Neutrophil (primary cell): ENCODE measurements at regions not wholly inside any gene's neighbourhood (a gene's known extent, or its start where the extent isn't known, plus 50 kb on each side); places are given as distances from the start of the nearest gene placed in this dataset.

Source experiments
- H3K27ac ChIP-seq: fragments of 200-600 bp; sonication (generic); 2 replicates; pipeline ENCODE4 v1.5.1; 2016; ENCODE audit warnings: mild to moderate bottlenecking, moderate library complexity
- H3K27me3 ChIP-seq: fragments of 200-600 bp; sonication (generic); 2 replicates; pipeline ENCODE4 v1.6.0; 2016; ENCODE audit warnings: mild to moderate bottlenecking
- H3K36me3 ChIP-seq: fragments of 200-600 bp; sonication (generic); 2 replicates; pipeline ENCODE4 v1.5.1; 2017
- H3K4me1 ChIP-seq, 2 experiments: fragments of 200-600 bp in 1 of 2; sonication (generic) in 1 of 2; 1 replicate in 1 of 2; 2 replicates in 1 of 2; pipeline versions ENCODE4 v1.5.1 to v1.6.1; 2013 to 2016; ENCODE audit warnings: low read depth in 1 of 2, low read length in 1 of 2, mild to moderate bottlenecking in 1 of 2, moderate library complexity in 1 of 2; ENCODE audit not compliant: control insufficient read depth in 1 of 2, insufficient read depth in 1 of 2
- H3K4me3 ChIP-seq, 2 experiments: fragments of 200-600 bp in 1 of 2; sonication (generic) in 1 of 2; 1 replicate in 1 of 2; 2 replicates in 1 of 2; pipeline ENCODE4 v1.5.1; 2013 to 2016; ENCODE audit warnings: low read depth in 1 of 2, low read length in 1 of 2, mild to moderate bottlenecking in 1 of 2, moderate library complexity in 1 of 2
- H3K9me3 ChIP-seq: fragments of 200-600 bp; sonication (generic); 2 replicates; pipeline ENCODE4 v1.5.1; 2016
- TF ChIP-seq, protein P1 (sequence below): fragments of 200-600 bp; sonication (generic); IDR thresholded peaks from 2 replicates; pipeline ENCODE4 v1.5.1; 2016; ENCODE audit warnings: antibody characterized with exemption

DNA sequence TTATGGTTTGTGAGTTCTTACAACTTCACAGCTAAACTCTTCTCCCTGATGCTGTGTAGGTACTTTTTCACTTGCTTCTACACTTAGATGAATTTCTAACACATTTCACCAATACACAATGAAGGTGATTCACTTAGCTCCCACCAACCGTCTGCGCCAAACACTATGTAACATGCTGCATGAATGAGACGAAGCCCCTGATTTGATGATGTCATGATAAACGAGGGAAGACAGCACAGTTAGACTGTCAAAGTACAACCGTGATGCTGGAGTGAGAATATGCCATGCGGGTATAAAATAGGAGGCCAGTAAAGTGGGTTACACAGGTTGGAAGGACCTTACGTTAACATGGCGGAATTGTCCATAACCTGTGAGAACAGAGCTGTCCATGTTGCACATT, 100.8 kb downstream of the KCNA4 start:
- H3K36me3 ChIP-seq = no peaks in the 10 kb centered on the region
- TF ChIP-seq, protein P1, sequence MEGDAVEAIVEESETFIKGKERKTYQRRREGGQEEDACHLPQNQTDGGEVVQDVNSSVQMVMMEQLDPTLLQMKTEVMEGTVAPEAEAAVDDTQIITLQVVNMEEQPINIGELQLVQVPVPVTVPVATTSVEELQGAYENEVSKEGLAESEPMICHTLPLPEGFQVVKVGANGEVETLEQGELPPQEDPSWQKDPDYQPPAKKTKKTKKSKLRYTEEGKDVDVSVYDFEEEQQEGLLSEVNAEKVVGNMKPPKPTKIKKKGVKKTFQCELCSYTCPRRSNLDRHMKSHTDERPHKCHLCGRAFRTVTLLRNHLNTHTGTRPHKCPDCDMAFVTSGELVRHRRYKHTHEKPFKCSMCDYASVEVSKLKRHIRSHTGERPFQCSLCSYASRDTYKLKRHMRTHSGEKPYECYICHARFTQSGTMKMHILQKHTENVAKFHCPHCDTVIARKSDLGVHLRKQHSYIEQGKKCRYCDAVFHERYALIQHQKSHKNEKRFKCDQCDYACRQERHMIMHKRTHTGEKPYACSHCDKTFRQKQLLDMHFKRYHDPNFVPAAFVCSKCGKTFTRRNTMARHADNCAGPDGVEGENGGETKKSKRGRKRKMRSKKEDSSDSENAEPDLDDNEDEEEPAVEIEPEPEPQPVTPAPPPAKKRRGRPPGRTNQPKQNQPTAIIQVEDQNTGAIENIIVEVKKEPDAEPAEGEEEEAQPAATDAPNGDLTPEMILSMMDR = no peak
- no peaks in the 10 kb centered on the region for H3K4me1 ChIP-seq
- H3K27ac ChIP-seq = no peak overlapping the region
- H3K4me3 ChIP-seq = no peak overlapping the region
- H3K9me3 ChIP-seq = no peaks in the 10 kb centered on the region
- H3K27me3 ChIP-seq = no peaks in the 10 kb centered on the region

DNA sequence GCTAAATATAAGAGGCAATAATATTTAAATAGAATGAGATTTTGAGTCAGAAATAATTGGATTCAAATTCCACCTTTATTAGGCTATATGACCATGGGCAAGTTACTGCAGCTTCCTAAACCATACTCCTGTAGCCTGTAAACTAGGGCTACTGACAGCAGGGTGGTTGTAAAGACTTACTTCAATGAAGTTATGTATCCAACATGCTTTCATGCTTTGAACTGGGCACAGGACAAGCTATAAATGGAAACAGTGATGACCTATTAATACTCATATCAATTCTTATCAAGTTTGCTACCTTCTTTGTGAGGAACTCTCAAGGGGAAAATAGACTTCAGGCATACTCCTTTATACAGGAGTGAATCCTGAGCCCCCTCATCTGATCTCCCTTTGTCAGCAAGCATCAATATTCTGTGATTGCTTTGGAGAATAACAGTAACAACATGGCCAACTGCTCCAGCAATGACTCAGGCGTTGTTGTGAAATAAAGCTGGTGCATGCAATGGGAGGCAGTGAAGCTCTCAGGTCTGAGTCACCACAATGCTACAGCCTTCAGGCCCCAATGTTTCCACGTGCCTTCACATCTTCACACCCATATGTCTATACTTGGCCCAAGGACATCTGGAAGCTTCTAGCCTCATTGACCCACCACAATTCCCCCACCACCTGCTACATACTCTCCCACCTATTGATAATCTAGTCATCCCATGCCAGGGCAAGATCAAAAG, 102.5 kb downstream of the KCNA4 start:
- Histone ChIP-seq H3K27ac (no peak overlapping the region), H3K4me1 (no peaks in the 10 kb centered on the region), H3K27me3 (no peaks in the 10 kb centered on the region), H3K36me3 (no peaks in the 10 kb centered on the region), H3K4me3 (no peak overlapping the region), H3K9me3 (no peaks in the 10 kb centered on the region)
- TF ChIP-seq, protein P1 = no peak

DNA sequence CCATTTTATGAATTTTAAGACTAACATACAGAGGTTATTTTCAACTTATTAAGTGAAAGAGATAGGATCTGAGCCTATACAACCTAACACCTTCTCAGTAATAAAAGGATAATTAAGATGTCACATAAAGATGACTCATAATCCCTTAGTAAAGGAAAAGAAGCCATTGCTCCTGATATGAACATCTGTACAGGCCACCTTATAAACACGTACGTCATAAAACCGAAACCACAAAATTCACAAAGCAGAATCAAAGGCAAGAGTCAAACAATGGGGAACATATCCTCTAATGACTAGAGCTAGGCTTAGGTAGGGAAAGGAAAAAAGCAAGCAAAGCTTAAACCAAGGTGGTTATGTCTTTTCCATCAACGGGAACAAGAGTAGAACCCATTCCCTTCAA, 103.5 kb downstream of the KCNA4 start:
- Histone ChIP-seq H3K27ac (no peak overlapping the region), H3K27me3 (no peaks in the 10 kb centered on the region), H3K36me3 (no peaks in the 10 kb centered on the region), H3K9me3 (no peaks in the 10 kb centered on the region), H3K4me1 (no peaks in the 10 kb centered on the region), H3K4me3 (no peak overlapping the region)
- TF ChIP-seq, protein P1 = no peak

DNA sequence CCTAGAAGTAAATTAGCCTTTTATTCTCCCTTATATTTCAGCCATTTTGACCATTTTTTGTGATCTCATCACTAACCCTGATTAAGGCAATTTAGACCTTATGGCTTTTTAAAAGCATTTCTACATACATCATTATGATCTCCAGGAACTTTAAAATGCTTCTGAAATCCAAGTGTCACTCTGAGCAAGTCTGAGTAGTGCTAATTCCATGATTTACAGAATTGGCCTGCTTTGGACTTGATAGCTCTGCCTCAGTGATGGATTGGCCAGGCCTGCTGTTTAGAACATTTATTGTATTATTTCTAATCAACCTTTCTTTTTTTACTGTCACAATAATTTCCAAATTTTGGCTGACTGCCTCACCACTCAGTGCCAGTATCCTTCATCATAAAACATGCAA, 116.4 kb downstream of the KCNA4 start:
- no peak overlapping the region for H3K4me3 ChIP-seq
- H3K9me3 ChIP-seq = no peaks in the 10 kb centered on the region
- no peaks in the 10 kb centered on the region for H3K36me3 ChIP-seq
- TF ChIP-seq, protein P1 = no peak
- no peak overlapping the region for H3K27ac ChIP-seq
- H3K4me1 ChIP-seq = no peaks in the 10 kb centered on the region
- no peaks in the 10 kb centered on the region for H3K27me3 ChIP-seq

DNA sequence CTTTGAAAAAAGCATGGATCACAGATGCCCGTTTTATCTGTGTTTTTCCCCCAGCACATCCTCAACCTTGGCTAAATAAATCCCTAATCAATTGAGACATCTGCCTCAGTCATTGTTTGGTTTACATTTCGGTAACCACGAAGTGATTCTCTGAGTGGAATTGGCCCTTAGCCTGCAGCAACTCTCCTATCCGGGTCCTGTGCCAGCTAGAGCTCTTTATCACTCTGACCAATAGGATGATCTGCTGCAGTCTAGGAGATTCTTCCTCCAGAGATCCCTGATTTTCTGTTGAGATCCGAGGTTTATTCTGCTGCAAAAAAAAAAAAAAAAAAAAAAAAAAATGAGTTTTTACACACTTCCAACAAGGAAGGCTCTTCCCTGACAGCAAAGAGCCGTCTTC, 137.3 kb downstream of the KCNA4 start:
- H3K4me1 ChIP-seq = no peaks in the 10 kb centered on the region
- no peak overlapping the region for H3K4me3 ChIP-seq
- H3K36me3 ChIP-seq = no peaks in the 10 kb centered on the region
- H3K27ac ChIP-seq = no peak overlapping the region
- no peaks in the 10 kb centered on the region for H3K27me3 ChIP-seq
- TF ChIP-seq, protein P1 = no peak
- no peaks in the 10 kb centered on the region for H3K9me3 ChIP-seq

DNA sequence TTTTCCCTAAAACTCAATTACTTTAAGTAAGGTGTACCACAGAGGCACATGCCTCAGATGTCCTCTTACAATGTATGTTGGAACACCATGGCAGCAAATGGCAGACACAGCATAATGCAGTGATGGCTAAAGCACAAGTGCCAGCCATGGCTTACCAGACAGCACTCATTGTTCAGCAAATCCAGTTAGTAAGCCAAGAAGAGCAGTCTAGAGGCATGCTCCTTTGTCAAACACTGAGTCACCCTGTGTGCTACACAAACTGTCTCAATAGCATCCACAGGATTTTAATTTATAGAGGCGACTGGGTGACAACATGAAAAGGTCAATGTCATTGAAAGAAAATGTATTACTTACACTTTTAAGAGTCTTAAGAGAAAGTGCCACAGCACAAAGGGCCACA, 140.6 kb downstream of the KCNA4 start:
- H3K4me3 ChIP-seq = no peak overlapping the region
- no peak overlapping the region for H3K27ac ChIP-seq
- H3K9me3 ChIP-seq = no peaks in the 10 kb centered on the region
- TF ChIP-seq, protein P1 = no peak
- H3K4me1 ChIP-seq = no peaks in the 10 kb centered on the region
- no peaks in the 10 kb centered on the region for H3K36me3 ChIP-seq
- H3K27me3 ChIP-seq = no peaks in the 10 kb centered on the region
